ENCODE measurements at regions not wholly inside any gene's neighbourhood (a gene's known extent, or its start where the extent isn't known, plus 50 kb on each side); places are given as distances from the start of the nearest gene placed in this dataset.
"Not testable (repeated sequence)": the region's sequence is repeated elsewhere in the genome, so short reads cannot be mapped to it uniquely, and the experiment has no call there.

- intact Hi-C loops (cut with DNase I), result loop anchor here in 6 of 10 donors (2.0 to 10.0 kb wide), 3 partner anchors 115 to 118 kb away; no protein-coding TSS in a partner anchor
- Histone ChIP-seq H3K27ac (no peak overlapping the region), H3K4me3 (no peak overlapping the region), H3K36me3 (no peaks in the 10 kb centered on the region), H3K9me3 (peaks cover 0 to 16% (median 2%) of the 10 kb centered on the region in 11 donors), H3K27me3 (peaks cover 0 to 4% (median 0%) of the 10 kb centered on the region in 7 donors), H3K4me1 (no peaks in the 10 kb centered on the region)
- no peak for TF ChIP-seq CTCF (IDR thresholded peaks at IDR 0.05)
- ATAC-seq (no peak), DNase-seq (no peak)
- WGBS, 2 donors, result 20 to 21% methylated on average over 3 of the region's 3 CpGs
These were observed 147.7 kb downstream of the CHD1L start for GRCh38 chr1:147390185-147390542.

GRCh38 chr1:147391114-147391513 lies 148.6 kb downstream of the CHD1L start:
- intact Hi-C loops (cut with DNase I), result loop anchor here in 6 of 10 donors (2.0 to 10.0 kb wide), 3 partner anchors 116 to 119 kb away; no protein-coding TSS in a partner anchor
- no peak overlapping the region for H3K27ac ChIP-seq
- H3K27me3 ChIP-seq, result peaks cover 0 to 4% (median 0%) of the 10 kb centered on the region in 7 donors
- H3K36me3 ChIP-seq, result no peaks in the 10 kb centered on the region
- H3K4me1 ChIP-seq, result no peaks in the 10 kb centered on the region
- DNase-seq (no peak), ATAC-seq (no peak)
- H3K4me3 ChIP-seq, result no peak overlapping the region
- 92 to 94% methylated on average over 8 of the region's 8 CpGs for WGBS, 2 donors
- TF ChIP-seq CTCF (IDR thresholded peaks at IDR 0.05), result no peak
- H3K9me3 ChIP-seq, result peaks cover 0 to 16% (median 2%) of the 10 kb centered on the region in 11 donors

- DNase-seq; H3K36me3 ChIP-seq; H3K4me1 ChIP-seq; H3K27me3 ChIP-seq; intact Hi-C loops (cut with DNase I); H3K4me3 ChIP-seq; ATAC-seq; H3K27ac ChIP-seq: not testable (repeated sequence)
- WGBS, 2 donors, result 84 to 86% methylated on average over 19 to 21 of the region's 21 CpGs
- peaks cover 0 to 11% (median 0%) of the 10 kb centered on the region in 11 donors for H3K9me3 ChIP-seq
These were observed 138.8 kb upstream of the BCL9 start for GRCh38 chr1:147402326-147403045.

- intact Hi-C loops (cut with DNase I); H3K27me3 ChIP-seq; H3K4me3 ChIP-seq; ATAC-seq; DNase-seq; H3K27ac ChIP-seq; H3K36me3 ChIP-seq; H3K4me1 ChIP-seq: not testable (repeated sequence)
- peaks cover 0 to 11% (median 0%) of the 10 kb centered on the region in 11 donors for H3K9me3 ChIP-seq
- WGBS, 2 donors, result 83 to 90% methylated on average over 3 of the region's 3 CpGs
These were observed 137.0 kb upstream of the BCL9 start for GRCh38 chr1:147404344-147404743.

- peaks cover 0 to 29% (median 4%) of the 10 kb centered on the region in 11 donors for H3K9me3 ChIP-seq
- no peak for ATAC-seq
- no peak overlapping the region for H3K4me3 ChIP-seq
- 89 to 95% methylated on average over 1 of the region's 1 CpG for WGBS, 2 donors
- no peak for DNase-seq
- H3K27me3 ChIP-seq, result peaks cover 0 to 5% (median 0%) of the 10 kb centered on the region in 7 donors
- intact Hi-C loops (cut with DNase I), result no loop called here
- no peak overlapping the region for H3K27ac ChIP-seq
- TF ChIP-seq CTCF (IDR thresholded peaks at IDR 0.05), result no peak
- H3K36me3 ChIP-seq, result no peaks in the 10 kb centered on the region
- no peaks in the 10 kb centered on the region for H3K4me1 ChIP-seq
These were observed 131.4 kb upstream of the BCL9 start for GRCh38 chr1:147409886-147410285.
